IMR-90 (cell line): ENCODE measurements at regions not wholly inside any gene's neighbourhood (a gene's known extent, or its start where the extent isn't known, plus 50 kb on each side); places are given as distances from the start of the nearest gene placed in this dataset.

ENCODE experiments used
- ATAC-seq: fragments of 200-7000 bp; cut with Tn5 transposase; 2 replicates; pipeline ENCODE4 v1.9.1; 2020; ENCODE audit warnings: low read depth, mild to moderate bottlenecking, moderate library complexity
- BruUV-seq: library from RNA; stranded (reverse); fragments of 400-500 nt; replicated peaks from 2 replicates; lab custom pipeline; 2021; lab: Mats Ljungman, UMichigan
- CTCF ChIA-PET: fragments of 300-600 bp; formaldehyde crosslinking; extraction: SDS; loops from one replicate; lab custom pipeline; 2021; ENCODE audit warnings: antibody characterized with exemption; lab: Yijun Ruan, JAX
- POLR2A ChIA-PET: fragments of 300-600 bp; sonication (Branson Sonifier 250); formaldehyde crosslinking; loops from one replicate; lab custom pipeline; 2022; ENCODE audit warnings: antibody characterized with exemption; ENCODE audit not compliant: unreplicated experiment; lab: Charles Lee
- DNase-seq: peaks from one replicate; pipeline ENCODE4 v3.0.0; 2013
- H2AFZ ChIP-seq: replicated peaks from 2 replicates; pipeline ENCODE3; 2013; ENCODE audit warnings: low read length, mild to moderate bottlenecking; ENCODE audit not compliant: poor library complexity
- H2AK5ac ChIP-seq: 2 replicates; pipeline ENCODE4 v1.6.1; 2013; ENCODE audit warnings: low read depth, low read length, inconsistent platforms
- H2AK9ac ChIP-seq: replicated peaks from 2 replicates; pipeline ENCODE3; 2013; ENCODE audit warnings: mild to moderate bottlenecking, low read depth, low read length, moderate library complexity; ENCODE audit not compliant: poor library complexity
- H2BK120ac ChIP-seq: 2 replicates; pipeline ENCODE4 v1.6.1; 2013; ENCODE audit warnings: low read depth, low read length, inconsistent platforms
- H2BK15ac ChIP-seq: 3 replicates; pipeline ENCODE4 v1.6.1; 2013; ENCODE audit warnings: low read depth, low read length, inconsistent platforms
- H2BK20ac ChIP-seq: 2 replicates; pipeline ENCODE4 v1.6.1; 2013; ENCODE audit warnings: low read depth, mild to moderate bottlenecking, inconsistent platforms, low read length, moderate library complexity
- H2BK5ac ChIP-seq: 2 replicates; pipeline ENCODE4 v1.6.1; 2013; ENCODE audit warnings: mild to moderate bottlenecking, low read depth, low read length, inconsistent platforms; ENCODE audit not compliant: poor library complexity, severe bottlenecking
- H3K14ac ChIP-seq: replicated peaks from 2 replicates; pipeline ENCODE4 v1.6.1; 2013; ENCODE audit warnings: low read depth, low read length, inconsistent platforms
- H3K18ac ChIP-seq: 2 replicates; pipeline ENCODE4 v1.6.1; 2013; ENCODE audit warnings: low read depth, low read length, control low read depth
- H3K23ac ChIP-seq: 2 replicates; pipeline ENCODE4 v1.6.1; 2013; ENCODE audit warnings: low read depth, low read length, inconsistent platforms
- H3K27ac ChIP-seq: 2 replicates; pipeline ENCODE4 v1.5.1; 2013; ENCODE audit warnings: mild to moderate bottlenecking, control low read depth, low read length; ENCODE audit not compliant: insufficient read depth
- H3K27me3 ChIP-seq: 2 replicates; pipeline ENCODE4 v1.6.1; 2013; ENCODE audit warnings: low read length; ENCODE audit not compliant: control insufficient read depth, insufficient read depth
- H3K36me3 ChIP-seq: 2 replicates; pipeline ENCODE4 v1.6.1; 2013; ENCODE audit warnings: low read length, mixed read lengths; ENCODE audit not compliant: control insufficient read depth, insufficient read depth
- H3K4ac ChIP-seq: 2 replicates; pipeline ENCODE4 v1.6.1; 2013; ENCODE audit warnings: low read depth, low read length, inconsistent platforms
- H3K4me1 ChIP-seq: 2 replicates; pipeline ENCODE4 v1.6.1; 2013; ENCODE audit warnings: low read length, mixed read lengths; ENCODE audit not compliant: control insufficient read depth, insufficient read depth
- H3K4me2 ChIP-seq: 2 replicates; pipeline ENCODE4 v1.6.1; 2013; ENCODE audit warnings: low read depth, mild to moderate bottlenecking, control low read depth, low read length, moderate library complexity
- H3K4me3 ChIP-seq: 2 replicates; pipeline ENCODE4 v1.5.1; 2013; ENCODE audit warnings: low read depth, mild to moderate bottlenecking, control low read depth, low read length, moderate library complexity; ENCODE audit not compliant: insufficient read depth
- H3K56ac ChIP-seq: 2 replicates; pipeline ENCODE4 v1.6.1; 2013; ENCODE audit warnings: low read length, inconsistent platforms; ENCODE audit not compliant: insufficient read depth; ENCODE audit errors: extremely low read depth
- H3K79me1 ChIP-seq, 2 experiments: 2 replicates each; pipeline ENCODE4 v1.6.1; 2013; ENCODE audit warnings: low read length in 2 of 2, inconsistent platforms in 1 of 2, low read depth in 1 of 2
- H3K9ac ChIP-seq: 2 replicates; pipeline ENCODE4 v1.6.1; 2013; ENCODE audit warnings: low read depth, low read length, control low read depth
- H3K9me1 ChIP-seq: 2 replicates; pipeline ENCODE4 v1.6.1; 2013; ENCODE audit warnings: low read length, inconsistent platforms; ENCODE audit not compliant: insufficient read depth
- H3K9me3 ChIP-seq: 2 replicates; pipeline ENCODE4 v1.6.1; 2013; ENCODE audit warnings: low read length; ENCODE audit not compliant: control insufficient read depth, insufficient read depth
- H4K20me1 ChIP-seq: 2 replicates; pipeline ENCODE4 v1.6.1; 2013; ENCODE audit warnings: low read length, inconsistent platforms; ENCODE audit not compliant: insufficient read depth
- H4K5ac ChIP-seq: 2 replicates; pipeline ENCODE4 v1.6.1; 2013; ENCODE audit warnings: mild to moderate bottlenecking, low read depth, low read length, control low read depth
- H4K8ac ChIP-seq, 2 experiments: 2 replicates each; pipeline ENCODE4 v1.6.1; 2013; ENCODE audit warnings: low read depth in 2 of 2, low read length in 2 of 2, control low read depth in 1 of 2, inconsistent platforms in 1 of 2
- H4K91ac ChIP-seq: 2 replicates; pipeline ENCODE4 v1.6.1; 2013; ENCODE audit warnings: low read depth, low read length, inconsistent platforms; ENCODE audit not compliant: insufficient read depth
- BHLHE40 ChIP-seq: fragments of 150-350 bp; IDR thresholded peaks from 2 replicates; pipeline ENCODE4 v1.6.1; 2016; ENCODE audit warnings: mild to moderate bottlenecking, low read depth, low read length
- CEBPB ChIP-seq: IDR thresholded peaks from 2 replicates; pipeline ENCODE4 v1.6.1; 2012; ENCODE audit warnings: low read depth, low read length, improper control_type of control experiment
- CHD1 ChIP-seq: IDR thresholded peaks from 2 replicates; pipeline ENCODE4 v1.6.1; 2012; ENCODE audit warnings: low read depth, low read length, improper control_type of control experiment
- FOS ChIP-seq: fragments of 150-350 bp; IDR thresholded peaks from 2 replicates; pipeline ENCODE4 v1.6.1; 2016; ENCODE audit warnings: low read depth, low read length
- MAFK ChIP-seq: IDR thresholded peaks from 2 replicates; pipeline ENCODE4 v1.6.1; 2012; ENCODE audit warnings: low read depth, low read length, improper control_type of control experiment
- MAZ ChIP-seq: IDR thresholded peaks from 2 replicates; pipeline ENCODE4 v1.6.1; 2012; ENCODE audit warnings: low read depth, mild to moderate bottlenecking, low read length, improper control_type of control experiment, moderate library complexity, borderline replicate concordance
- MXI1 ChIP-seq: IDR thresholded peaks from 2 replicates; pipeline ENCODE4 v1.6.1; 2012; ENCODE audit warnings: low read depth, mild to moderate bottlenecking, low read length, moderate library complexity, borderline replicate concordance
- NFE2L2 ChIP-seq: fragments of 150-350 bp; IDR thresholded peaks from 2 replicates; pipeline ENCODE4 v1.6.1; 2016; ENCODE audit warnings: low read depth, mild to moderate bottlenecking, low read length
- POLR2A ChIP-seq: IDR thresholded peaks from 2 replicates; pipeline ENCODE4 v1.6.1; 2012; ENCODE audit warnings: mild to moderate bottlenecking, low read depth, low read length
- RAD21 ChIP-seq: IDR thresholded peaks from 2 replicates; pipeline ENCODE4 v1.6.1; 2012; ENCODE audit warnings: low read length, improper control_type of control experiment
- RCOR1 ChIP-seq: IDR thresholded peaks from 2 replicates; pipeline ENCODE4 v1.6.1; 2012; ENCODE audit warnings: mild to moderate bottlenecking, low read length, improper control_type of control experiment; ENCODE audit not compliant: insufficient replicate concordance
- RFX5 ChIP-seq: IDR thresholded peaks from 2 replicates; pipeline ENCODE4 v1.8.0; 2012; ENCODE audit warnings: low read depth, mild to moderate bottlenecking, low read length, moderate library complexity
- SMC3 ChIP-seq: fragments of 150-350 bp; IDR thresholded peaks from 2 replicates; pipeline ENCODE4 v1.6.1; 2016; ENCODE audit warnings: low read depth, mild to moderate bottlenecking, antibody characterized with exemption, low read length, moderate library complexity
- dilution Hi-C: fragments of 300-500 bp; cut with HindIII; formaldehyde crosslinking; loops from one replicate; pipeline ENCODE4 v1.14.3; 2018; ENCODE audit warnings: low sequenced_read_pairs; ENCODE audit not compliant: unreplicated experiment
- in situ Hi-C: fragments of 300-500 bp; cut with MboI; formaldehyde crosslinking; loops from 3 replicates; pipeline ENCODE4 v1.14.3; 2019; ENCODE audit warnings: low sequenced_read_pairs, inconsistent platforms, mixed read lengths
- intact Hi-C: fragments of 100-400 bp; cut with micrococcal nuclease; formaldehyde crosslinking; loops from 2 replicates; pipeline ENCODE4 v1.10.0; 2022
- TF ChIP-seq, protein P1 (sequence below): fragments of 150-350 bp; IDR thresholded peaks from 2 replicates; pipeline ENCODE4 v1.6.1; 2017; ENCODE audit warnings: mild to moderate bottlenecking, antibody characterized with exemption, low read length, low read depth
- TF ChIP-seq, protein P2 (sequence below): conservative IDR thresholded peaks from 2 replicates; pipeline ENCODE4 v1.5.1; 2012; ENCODE audit warnings: mild to moderate bottlenecking, low read depth, low read length, improper control_type of control experiment
- TF ChIP-seq, protein P3 (sequence below): fragments of 150-350 bp; IDR thresholded peaks from 2 replicates; pipeline ENCODE4 v1.6.1; 2016; ENCODE audit warnings: low read depth, mild to moderate bottlenecking, low read length, moderate library complexity, borderline replicate concordance

GRCh38 chr12:94039199-94039840 is 109.1 kb upstream of the PLXNC1 start:
- no peaks in the 10 kb centered on the region for H3K36me3 ChIP-seq
- no peak overlapping the region for H2AK5ac ChIP-seq
- H3K4me2 ChIP-seq, result no peak overlapping the region
- no peaks in the 10 kb centered on the region for H3K4me1 ChIP-seq
- ChIA-PET POLR2A (no interaction called here), CTCF (interaction anchor here (0.5 to 0.7 kb wide), 5 partner anchors 37 to 236 kb away, joined by 3 to 6 read pairs (median 3); no protein-coding TSS in a partner anchor)
- no peak overlapping the region for H2AK9ac ChIP-seq
- H4K20me1 ChIP-seq, result no peaks in the 10 kb centered on the region
- H2AFZ ChIP-seq, result no peak overlapping the region
- no TSS peak for BruUV-seq
- no peak overlapping the region for H3K14ac ChIP-seq
- no peaks in the 10 kb centered on the region for H3K9me1 ChIP-seq
- in situ Hi-C loops, result no loop called here
- no peak overlapping the region for H2BK15ac ChIP-seq
- dilution Hi-C loops, result no loop called here
- H3K56ac ChIP-seq, result no peak overlapping the region
- H3K18ac ChIP-seq, result no peak overlapping the region
- H3K9me3 ChIP-seq, result peaks cover 2% of the 10 kb centered on the region; the same call in 1 of the 2 replicates
- H3K27me3 ChIP-seq, result no peaks in the 10 kb centered on the region
- TF ChIP-seq POLR2A (no peak), RCOR1 (no peak), MAFK (no peak), SMC3 (no peak), MAZ (no peak), RAD21 (no peak), NFE2L2 (no peak), CHD1 (no peak), RFX5 (no peak), FOS (no peak), CEBPB (no peak), MXI1 (no peak), BHLHE40 (no peak)
- TF ChIP-seq, protein P1, sequence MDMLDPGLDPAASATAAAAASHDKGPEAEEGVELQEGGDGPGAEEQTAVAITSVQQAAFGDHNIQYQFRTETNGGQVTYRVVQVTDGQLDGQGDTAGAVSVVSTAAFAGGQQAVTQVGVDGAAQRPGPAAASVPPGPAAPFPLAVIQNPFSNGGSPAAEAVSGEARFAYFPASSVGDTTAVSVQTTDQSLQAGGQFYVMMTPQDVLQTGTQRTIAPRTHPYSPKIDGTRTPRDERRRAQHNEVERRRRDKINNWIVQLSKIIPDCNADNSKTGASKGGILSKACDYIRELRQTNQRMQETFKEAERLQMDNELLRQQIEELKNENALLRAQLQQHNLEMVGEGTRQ, result no peak
- TF ChIP-seq, protein P2, sequence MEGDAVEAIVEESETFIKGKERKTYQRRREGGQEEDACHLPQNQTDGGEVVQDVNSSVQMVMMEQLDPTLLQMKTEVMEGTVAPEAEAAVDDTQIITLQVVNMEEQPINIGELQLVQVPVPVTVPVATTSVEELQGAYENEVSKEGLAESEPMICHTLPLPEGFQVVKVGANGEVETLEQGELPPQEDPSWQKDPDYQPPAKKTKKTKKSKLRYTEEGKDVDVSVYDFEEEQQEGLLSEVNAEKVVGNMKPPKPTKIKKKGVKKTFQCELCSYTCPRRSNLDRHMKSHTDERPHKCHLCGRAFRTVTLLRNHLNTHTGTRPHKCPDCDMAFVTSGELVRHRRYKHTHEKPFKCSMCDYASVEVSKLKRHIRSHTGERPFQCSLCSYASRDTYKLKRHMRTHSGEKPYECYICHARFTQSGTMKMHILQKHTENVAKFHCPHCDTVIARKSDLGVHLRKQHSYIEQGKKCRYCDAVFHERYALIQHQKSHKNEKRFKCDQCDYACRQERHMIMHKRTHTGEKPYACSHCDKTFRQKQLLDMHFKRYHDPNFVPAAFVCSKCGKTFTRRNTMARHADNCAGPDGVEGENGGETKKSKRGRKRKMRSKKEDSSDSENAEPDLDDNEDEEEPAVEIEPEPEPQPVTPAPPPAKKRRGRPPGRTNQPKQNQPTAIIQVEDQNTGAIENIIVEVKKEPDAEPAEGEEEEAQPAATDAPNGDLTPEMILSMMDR, result no peak
- TF ChIP-seq, protein P3, sequence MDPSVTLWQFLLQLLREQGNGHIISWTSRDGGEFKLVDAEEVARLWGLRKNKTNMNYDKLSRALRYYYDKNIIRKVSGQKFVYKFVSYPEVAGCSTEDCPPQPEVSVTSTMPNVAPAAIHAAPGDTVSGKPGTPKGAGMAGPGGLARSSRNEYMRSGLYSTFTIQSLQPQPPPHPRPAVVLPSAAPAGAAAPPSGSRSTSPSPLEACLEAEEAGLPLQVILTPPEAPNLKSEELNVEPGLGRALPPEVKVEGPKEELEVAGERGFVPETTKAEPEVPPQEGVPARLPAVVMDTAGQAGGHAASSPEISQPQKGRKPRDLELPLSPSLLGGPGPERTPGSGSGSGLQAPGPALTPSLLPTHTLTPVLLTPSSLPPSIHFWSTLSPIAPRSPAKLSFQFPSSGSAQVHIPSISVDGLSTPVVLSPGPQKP, result no peak
- no peak overlapping the region for H4K91ac ChIP-seq
- no peak overlapping the region for H3K27ac ChIP-seq
- no peak overlapping the region for H2BK20ac ChIP-seq
- no peak for ATAC-seq
- H3K23ac ChIP-seq, result no peak overlapping the region
- H4K5ac ChIP-seq, result no peak overlapping the region
- intact Hi-C loops, result no loop called here
- no peak overlapping the region for H4K8ac ChIP-seq
- no peak overlapping the region for H2BK5ac ChIP-seq
- no peak overlapping the region for H3K4ac ChIP-seq
- no peaks in the 10 kb centered on the region for H3K79me1 ChIP-seq
- H2BK120ac ChIP-seq, result no peak overlapping the region
- H3K4me3 ChIP-seq, result no peak overlapping the region
- H3K9ac ChIP-seq, result no peak overlapping the region
- DNase-seq, result no peak
